NB4 (cell line): ENCODE measurements at regions not wholly inside any gene's neighbourhood (a gene's known extent, or its start where the extent isn't known, plus 50 kb on each side); places are given as distances from the start of the nearest gene placed in this dataset.

Source experiments
- CTCF ChIP-seq: IDR thresholded peaks from one replicate; pipeline ENCODE4 v1.5.1; 2012; ENCODE audit warnings: low read depth, low read length
- POLR2A ChIP-seq: IDR thresholded peaks from 2 replicates; pipeline ENCODE4 v1.6.1; 2011; ENCODE audit warnings: mild to moderate bottlenecking; ENCODE audit not compliant: insufficient read length; ENCODE audit errors: extremely low read depth

GRCh38 chr20:12482661-12483060 is 526.1 kb upstream of the SPTLC3 start:
- no peak for TF ChIP-seq CTCF
- TF ChIP-seq POLR2A = no peak
